Liver (tissue), 3 donors: ENCODE measurements at regions not wholly inside any gene's neighbourhood (a gene's known extent, or its start where the extent isn't known, plus 50 kb on each side); places are given as distances from the start of the nearest gene placed in this dataset.

Experiments
- CTCF ChIP-seq: fragments of 150-350 bp; IDR thresholded peaks from 2 replicates; pipeline ENCODE4 v1.5.1; 2017; ENCODE audit warnings: improper control_type of control experiment, low read depth, low read length; ENCODE audit not compliant: missing input control
- GABPA ChIP-seq, 2 donors: IDR thresholded peaks in 1 of 2; conservative IDR thresholded peaks in 1 of 2; 2 replicates each; pipeline ENCODE4 v1.6.1; 2016; ENCODE audit warnings: antibody characterized with exemption in 2 of 2, mild to moderate bottlenecking in 1 of 2, moderate library complexity in 1 of 2
- JUND ChIP-seq, 2 donors: IDR thresholded peaks; 2 replicates each; pipeline ENCODE4 v1.6.1; 2016; ENCODE audit warnings: antibody characterized with exemption in 2 of 2
- RAD21 ChIP-seq, 2 donors: IDR thresholded peaks; 2 replicates each; pipeline ENCODE4 v1.6.1; 2016; ENCODE audit warnings: antibody characterized with exemption in 2 of 2, mild to moderate bottlenecking in 2 of 2
- RXRA ChIP-seq, 2 donors: IDR thresholded peaks; 2 replicates each; pipeline ENCODE4 v1.6.1; 2017 to 2018; ENCODE audit warnings: antibody characterized with exemption in 2 of 2, mild to moderate bottlenecking in 1 of 2
- SP1 ChIP-seq: IDR thresholded peaks from 2 replicates; pipeline ENCODE4 v1.6.1; 2018; ENCODE audit warnings: antibody characterized with exemption, mild to moderate bottlenecking
- YY1 ChIP-seq: IDR thresholded peaks from 2 replicates; pipeline ENCODE4 v1.6.1; 2016; ENCODE audit warnings: antibody characterized with exemption, mild to moderate bottlenecking
- TF ChIP-seq, protein P1 (sequence below): IDR thresholded peaks from 2 replicates; pipeline ENCODE4 v1.6.1; 2016; ENCODE audit warnings: antibody characterized with exemption
- TF ChIP-seq, protein P2 (sequence below): IDR thresholded peaks from 2 replicates; pipeline ENCODE4 v1.6.1; 2016; ENCODE audit warnings: antibody characterized with exemption, mild to moderate bottlenecking
- donor health status: healthy.
- donor health status: healthy.

- TF ChIP-seq YY1 (no peak), CTCF (no peak), RXRA (IDR thresholded peaks at IDR 0.05) (no peak), GABPA (IDR thresholded peaks at IDR 0.05 in 1 of 2, conservative IDR thresholded peaks at IDR 0.05 in 1 of 2) (no peak), RAD21 (IDR thresholded peaks at IDR 0.05) (no peak), SP1 (no peak), JUND (IDR thresholded peaks at IDR 0.05) (no peak)
- TF ChIP-seq, protein P1, sequence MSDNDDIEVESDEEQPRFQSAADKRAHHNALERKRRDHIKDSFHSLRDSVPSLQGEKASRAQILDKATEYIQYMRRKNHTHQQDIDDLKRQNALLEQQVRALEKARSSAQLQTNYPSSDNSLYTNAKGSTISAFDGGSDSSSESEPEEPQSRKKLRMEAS, result no peak
- TF ChIP-seq, protein P2, sequence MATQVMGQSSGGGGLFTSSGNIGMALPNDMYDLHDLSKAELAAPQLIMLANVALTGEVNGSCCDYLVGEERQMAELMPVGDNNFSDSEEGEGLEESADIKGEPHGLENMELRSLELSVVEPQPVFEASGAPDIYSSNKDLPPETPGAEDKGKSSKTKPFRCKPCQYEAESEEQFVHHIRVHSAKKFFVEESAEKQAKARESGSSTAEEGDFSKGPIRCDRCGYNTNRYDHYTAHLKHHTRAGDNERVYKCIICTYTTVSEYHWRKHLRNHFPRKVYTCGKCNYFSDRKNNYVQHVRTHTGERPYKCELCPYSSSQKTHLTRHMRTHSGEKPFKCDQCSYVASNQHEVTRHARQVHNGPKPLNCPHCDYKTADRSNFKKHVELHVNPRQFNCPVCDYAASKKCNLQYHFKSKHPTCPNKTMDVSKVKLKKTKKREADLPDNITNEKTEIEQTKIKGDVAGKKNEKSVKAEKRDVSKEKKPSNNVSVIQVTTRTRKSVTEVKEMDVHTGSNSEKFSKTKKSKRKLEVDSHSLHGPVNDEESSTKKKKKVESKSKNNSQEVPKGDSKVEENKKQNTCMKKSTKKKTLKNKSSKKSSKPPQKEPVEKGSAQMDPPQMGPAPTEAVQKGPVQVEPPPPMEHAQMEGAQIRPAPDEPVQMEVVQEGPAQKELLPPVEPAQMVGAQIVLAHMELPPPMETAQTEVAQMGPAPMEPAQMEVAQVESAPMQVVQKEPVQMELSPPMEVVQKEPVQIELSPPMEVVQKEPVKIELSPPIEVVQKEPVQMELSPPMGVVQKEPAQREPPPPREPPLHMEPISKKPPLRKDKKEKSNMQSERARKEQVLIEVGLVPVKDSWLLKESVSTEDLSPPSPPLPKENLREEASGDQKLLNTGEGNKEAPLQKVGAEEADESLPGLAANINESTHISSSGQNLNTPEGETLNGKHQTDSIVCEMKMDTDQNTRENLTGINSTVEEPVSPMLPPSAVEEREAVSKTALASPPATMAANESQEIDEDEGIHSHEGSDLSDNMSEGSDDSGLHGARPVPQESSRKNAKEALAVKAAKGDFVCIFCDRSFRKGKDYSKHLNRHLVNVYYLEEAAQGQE, result no peak
Measured at GRCh38 chr20:55159230-55159629, 683.8 kb downstream of the DOK5 start.
